ENCODE measurements at regions not wholly inside any gene's neighbourhood (a gene's known extent, or its start where the extent isn't known, plus 50 kb on each side); places are given as distances from the start of the nearest gene placed in this dataset.

- Histone ChIP-seq H3K14ac (replicated peaks; ENCODE audit: low read depth, low read length) (no peak overlapping the region), H3K23ac (ENCODE audit: low read depth, low read length) (no peak overlapping the region), H3K4me1 (ENCODE audit: control insufficient read depth, insufficient read depth, low read length) (peaks cover 5% of the 10 kb centered on the region; the same call in 1 of the 2 replicates), H3K4ac (ENCODE audit: low read depth, low read length) (no peak overlapping the region), H3K27ac (ENCODE audit: insufficient read depth, low read length) (no peak overlapping the region), H3K9me1 (ENCODE audit: insufficient read depth, low read length) (no peaks in the 10 kb centered on the region), H4K5ac (ENCODE audit: low read depth, low read length) (no peak overlapping the region), H2AK5ac (ENCODE audit: low read depth, low read length) (no peak overlapping the region), H3K18ac (ENCODE audit: low read depth, low read length) (no peak overlapping the region), H3K4me3 (ENCODE audit: insufficient read depth, low read depth, low read length) (no peak overlapping the region), H2BK15ac (ENCODE audit: low read depth, low read length) (no peak overlapping the region), H3K36me3 (ENCODE audit: control insufficient read depth, insufficient read depth, low read length) (no peaks in the 10 kb centered on the region), H3K79me1 (ENCODE audit: low read depth in 1 of 2, low read length in 2 of 2) (no peaks in the 10 kb centered on the region), H3K9ac (ENCODE audit: low read depth, low read length) (no peak overlapping the region), H3K9me3 (ENCODE audit: control insufficient read depth, insufficient read depth, low read length) (no peaks in the 10 kb centered on the region), H2BK120ac (ENCODE audit: low read depth, low read length) (no peak overlapping the region), H4K91ac (ENCODE audit: insufficient read depth, low read depth, low read length) (no peak overlapping the region), H4K8ac (ENCODE audit: low read depth in 2 of 2, low read length in 2 of 2) (no peak overlapping the region), H2BK5ac (ENCODE audit: low read depth, low read length, poor library complexity, severe bottlenecking) (no peak overlapping the region), H4K20me1 (ENCODE audit: insufficient read depth, low read length) (no peaks in the 10 kb centered on the region), H2AFZ (replicated peaks; ENCODE audit: low read length, poor library complexity) (no peak overlapping the region), H2BK20ac (ENCODE audit: low read depth, low read length) (no peak overlapping the region), H3K27me3 (ENCODE audit: control insufficient read depth, insufficient read depth, low read length) (no peaks in the 10 kb centered on the region), H3K56ac (ENCODE audit: extremely low read depth, insufficient read depth, low read length) (no peak overlapping the region), H3K4me2 (ENCODE audit: low read depth, low read length) (no peak overlapping the region), H2AK9ac (replicated peaks; ENCODE audit: low read depth, low read length, poor library complexity) (no peak overlapping the region)
- no CpG with 5 or more reads among the region's 7 CpGs for WGBS, 2 experiments (ENCODE audit: extremely low coverage in 2 of 2, insufficient read length in 1 of 2)
- CTCF ChIA-PET, result no interaction called here
- no peak for DNase-seq
- POLR2A ChIA-PET (ENCODE audit: unreplicated experiment), result no interaction called here
- TF ChIP-seq MAFK (IDR thresholded peaks at IDR 0.05; ENCODE audit: low read depth, low read length) (no peak), ELK1 (IDR thresholded peaks at IDR 0.05; ENCODE audit: borderline replicate concordance, low read depth, low read length) (no peak), RFX5 (IDR thresholded peaks at IDR 0.05; ENCODE audit: low read depth, low read length) (no peak), CHD1 (IDR thresholded peaks at IDR 0.05; ENCODE audit: low read depth, low read length) (no peak), POLR2A (IDR thresholded peaks at IDR 0.05; ENCODE audit: low read depth, low read length) (no peak), CTCF (conservative IDR thresholded peaks at IDR 0.05; ENCODE audit: low read depth, low read length) (no peak), RCOR1 (IDR thresholded peaks at IDR 0.05; ENCODE audit: insufficient replicate concordance, low read length) (no peak), BHLHE40 (IDR thresholded peaks at IDR 0.05; ENCODE audit: low read depth, low read length) (no peak), USF2 (IDR thresholded peaks at IDR 0.05; ENCODE audit: low read depth, low read length) (no peak), RAD21 (IDR thresholded peaks at IDR 0.05; ENCODE audit: low read length) (no peak), FOS (IDR thresholded peaks at IDR 0.05; ENCODE audit: low read depth, low read length) (no peak), NFE2L2 (IDR thresholded peaks at IDR 0.05; ENCODE audit: low read depth, low read length) (no peak)
- no peak for ATAC-seq (ENCODE audit: low read depth)
- intact Hi-C loops (cut with micrococcal nuclease), result no loop called here
- in situ Hi-C loops (cut with MboI; ENCODE audit: low sequenced_read_pairs), result no loop called here
- no TSS peak for BruUV-seq (replicated peaks)
- dilution Hi-C loops (cut with HindIII; ENCODE audit: low sequenced_read_pairs, unreplicated experiment), result no loop called here
These were observed 361.1 kb downstream of the ETS1 start for GRCh38 chr11:128226106-128226716.
